GM12878 (cell line): ENCODE measurements at regions not wholly inside any gene's neighbourhood (a gene's known extent, or its start where the extent isn't known, plus 50 kb on each side); places are given as distances from the start of the nearest gene placed in this dataset.

ENCODE experiments used
- ATAC-seq: fragments of 200-7000 bp; cut with Tn5 transposase; 3 replicates; pipeline ENCODE4 v1.9.1; 2020; ENCODE audit warnings: mild to moderate bottlenecking, moderate library complexity
- BruUV-seq: library from RNA; stranded (reverse); fragments of 400-500 nt; replicated peaks from 2 replicates; lab custom pipeline; 2021; lab: Mats Ljungman, UMichigan
- CTCF ChIA-PET: fragments of 300-600 bp; sonication (Branson Sonifier 250); formaldehyde crosslinking; extraction: SDS; loops from one replicate; lab custom pipeline; 2021; ENCODE audit warnings: inconsistent platforms; lab: Yijun Ruan, JAX
- POLR2A ChIA-PET: fragments of 350-600 bp; formaldehyde crosslinking; extraction: SDS; loops from one replicate; lab custom pipeline; 2021; ENCODE audit warnings: inconsistent platforms; lab: Charles Lee
- RAD21 ChIA-PET: fragments of 300-600 bp; sonication (Branson Sonifier 250); formaldehyde crosslinking; loops from one replicate; lab custom pipeline; 2023; ENCODE audit warnings: antibody characterized with exemption; ENCODE audit not compliant: unreplicated experiment; lab: Charles Lee
- SMC1A ChIA-PET: fragments of 300-600 bp; sonication (Branson Sonifier 250); formaldehyde crosslinking; loops from one replicate; lab custom pipeline; 2023; ENCODE audit not compliant: unreplicated experiment, uncharacterized antibody; lab: Charles Lee
- DNase-seq: peaks from one replicate; pipeline ENCODE4 v3.0.0-alpha.2; 2011; ENCODE audit warnings: low read depth, low spot score
- FAIRE-seq: peaks from 3 replicates; lab custom pipeline; 2011; peaks lifted over from hg19 to GRCh38; lab: Jason Lieb, UNC
- H2AFZ ChIP-seq: 2 replicates; pipeline ENCODE4 v1.6.0; 2011; ENCODE audit warnings: low read depth, low read length, control low read depth; ENCODE audit not compliant: control insufficient read depth
- H3K27ac ChIP-seq: 2 replicates; pipeline ENCODE4 v1.5.1; 2011; ENCODE audit warnings: control low read depth; ENCODE audit not compliant: control insufficient read depth, insufficient read depth
- H3K27me3 ChIP-seq, 2 experiments: replicated peaks in 1 of 2; 2 replicates each; pipeline versions ENCODE4 v1.6.0 to v1.6.1; 2011; ENCODE audit warnings: low read length in 1 of 2; ENCODE audit not compliant: control insufficient read depth in 2 of 2, insufficient read depth in 2 of 2
- H3K36me3 ChIP-seq, 2 experiments: 2 replicates each; pipeline ENCODE4 v1.5.1; 2011; ENCODE audit warnings: low read length in 1 of 2; ENCODE audit not compliant: control insufficient read depth in 2 of 2, insufficient read depth in 2 of 2
- H3K4me1 ChIP-seq: 2 replicates; pipeline ENCODE4 v1.6.1; 2011; ENCODE audit warnings: mild to moderate bottlenecking, low read length, moderate library complexity, mixed read lengths; ENCODE audit not compliant: control insufficient read depth, insufficient read depth
- H3K4me2 ChIP-seq: 2 replicates; pipeline ENCODE4 v1.6.0; 2011; ENCODE audit warnings: control low read depth; ENCODE audit not compliant: control insufficient read depth, insufficient read depth
- H3K4me3 ChIP-seq: fragments of 200-600 bp; sonication (generic); 2 replicates; pipeline ENCODE4 v1.5.1; 2016
- H3K79me2 ChIP-seq: 2 replicates; pipeline ENCODE4 v1.6.0; 2011; ENCODE audit warnings: low read length; ENCODE audit not compliant: control insufficient read depth, insufficient read depth
- H3K9ac ChIP-seq: 2 replicates; pipeline ENCODE4 v1.8.0; 2011; ENCODE audit warnings: low read length, control low read depth, mixed read lengths; ENCODE audit not compliant: control insufficient read depth, insufficient read depth
- H3K9me3 ChIP-seq: replicated peaks from 3 replicates; pipeline ENCODE4 v1.5.1; 2011; ENCODE audit warnings: mild to moderate bottlenecking, low read length; ENCODE audit not compliant: control insufficient read depth, insufficient read depth
- H4K20me1 ChIP-seq: 2 replicates; pipeline ENCODE4 v1.6.0; 2011; ENCODE audit not compliant: control insufficient read depth, insufficient read depth
- BRCA1 ChIP-seq: IDR thresholded peaks from 2 replicates; pipeline ENCODE4 v1.6.1; 2011; ENCODE audit warnings: low read depth, low read length, improper control_type of control experiment
- CEBPB ChIP-seq, 2 experiments: fragments of 150-350 bp in 1 of 2; IDR thresholded peaks; 2 replicates each; pipeline ENCODE4 v1.6.1; 2012 to 2014; ENCODE audit warnings: low read depth in 2 of 2, low read length in 2 of 2, borderline replicate concordance in 1 of 2, inconsistent platforms in 1 of 2
- JUNB ChIP-seq: IDR thresholded peaks from 2 replicates; pipeline ENCODE4 v1.6.1; 2016; ENCODE audit warnings: antibody characterized with exemption, mild to moderate bottlenecking
- MEF2A ChIP-seq: IDR thresholded peaks from 2 replicates; pipeline ENCODE4 v1.6.1; 2011; ENCODE audit warnings: low read depth, mild to moderate bottlenecking, low read length, moderate library complexity; ENCODE audit not compliant: insufficient read depth
- MXI1 ChIP-seq: fragments of 150-350 bp; IDR thresholded peaks from 2 replicates; pipeline ENCODE4 v1.6.1; 2011; ENCODE audit warnings: low read depth, mild to moderate bottlenecking, inconsistent platforms, low read length, improper control_type of control experiment
- POLR2AphosphoS5 ChIP-seq: IDR thresholded peaks from 2 replicates; pipeline ENCODE4 v1.6.1; 2011; ENCODE audit warnings: mild to moderate bottlenecking, low read length, inconsistent platforms
- WGBS: methylation state at CpG from one replicate; pipeline ENCODE4 v1.1.6; 2016; ENCODE audit warnings: low lambda C conversion rate; ENCODE audit not compliant: insufficient replicate concordance, insufficient coverage; ENCODE audit errors: missing lambda C conversion rate; 5-methylcytosine and 5-hydroxymethylcytosine counted together
- in situ Hi-C: fragments of 300-500 bp; cut with MboI; formaldehyde crosslinking; loops from 9 replicates; pipeline ENCODE4 v1.14.3; 2018; ENCODE audit warnings: mixed read lengths
- intact Hi-C: fragments of 100-400 bp; cut with micrococcal nuclease; formaldehyde crosslinking; loops from one replicate; pipeline ENCODE4 v1.14.2; 2022; ENCODE audit not compliant: unreplicated experiment
- TF ChIP-seq, protein P1 (sequence below): IDR thresholded peaks from 2 replicates; pipeline ENCODE4 v1.6.1; 2012; ENCODE audit warnings: low read length, inconsistent platforms
- TF ChIP-seq, protein P2 (sequence below): fragments of 450-650 bp; formaldehyde crosslinking; IDR thresholded peaks from 2 replicates; pipeline ENCODE4 v1.4.0; 2020; ENCODE audit warnings: mild to moderate bottlenecking, moderate library complexity

DNA sequence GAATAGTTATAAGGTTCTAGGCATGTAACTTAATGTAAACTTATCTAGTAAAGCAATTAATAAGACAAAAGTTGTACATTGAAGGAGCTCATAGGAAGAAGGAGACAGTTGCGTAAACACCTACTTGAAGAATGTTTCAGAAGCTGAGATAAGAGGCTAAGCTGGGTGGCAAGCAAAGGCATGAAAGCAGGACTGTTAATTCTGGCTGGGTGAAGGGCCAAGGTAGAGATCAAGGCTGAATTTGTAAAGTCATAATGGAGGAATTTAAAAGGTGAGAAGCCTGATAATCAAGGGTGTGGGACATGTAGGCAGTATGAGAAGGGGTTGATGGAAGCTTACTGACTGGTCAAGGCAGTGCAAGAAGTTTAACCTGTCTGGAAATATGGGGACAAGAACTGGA is 80.4 kb upstream of the TGFBR2 start:
- H3K36me3 ChIP-seq: no peaks in the 10 kb centered on the region
- no peak for ATAC-seq
- intact Hi-C loops: no loop called here

More for the DNA sequence above, 80.4 kb upstream of the TGFBR2 start:
- H3K27me3 ChIP-seq: no peaks in the 10 kb centered on the region
- DNase-seq (no peak), FAIRE-seq (no peak)
- H3K9ac ChIP-seq: no peak overlapping the region
- no TSS peak for BruUV-seq
- ChIA-PET POLR2A (no interaction called here), CTCF (no interaction called here), SMC1A (interaction anchor here (0.6 kb wide), 1 partner anchor 176 kb away, joined by 3 read pairs; no protein-coding TSS in a partner anchor), RAD21 (no interaction called here)
- in situ Hi-C loops: no loop called here
- H3K27ac ChIP-seq: no peak overlapping the region
- no peaks in the 10 kb centered on the region for H3K4me1 ChIP-seq
- H2AFZ ChIP-seq: no peak overlapping the region
- H3K79me2 ChIP-seq: no peaks in the 10 kb centered on the region
- TF ChIP-seq, protein P1, sequence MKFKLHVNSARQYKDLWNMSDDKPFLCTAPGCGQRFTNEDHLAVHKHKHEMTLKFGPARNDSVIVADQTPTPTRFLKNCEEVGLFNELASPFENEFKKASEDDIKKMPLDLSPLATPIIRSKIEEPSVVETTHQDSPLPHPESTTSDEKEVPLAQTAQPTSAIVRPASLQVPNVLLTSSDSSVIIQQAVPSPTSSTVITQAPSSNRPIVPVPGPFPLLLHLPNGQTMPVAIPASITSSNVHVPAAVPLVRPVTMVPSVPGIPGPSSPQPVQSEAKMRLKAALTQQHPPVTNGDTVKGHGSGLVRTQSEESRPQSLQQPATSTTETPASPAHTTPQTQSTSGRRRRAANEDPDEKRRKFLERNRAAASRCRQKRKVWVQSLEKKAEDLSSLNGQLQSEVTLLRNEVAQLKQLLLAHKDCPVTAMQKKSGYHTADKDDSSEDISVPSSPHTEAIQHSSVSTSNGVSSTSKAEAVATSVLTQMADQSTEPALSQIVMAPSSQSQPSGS: no peak
- no peak for TF ChIP-seq BRCA1
- no peak for TF ChIP-seq MEF2A
- TF ChIP-seq, protein P2, sequence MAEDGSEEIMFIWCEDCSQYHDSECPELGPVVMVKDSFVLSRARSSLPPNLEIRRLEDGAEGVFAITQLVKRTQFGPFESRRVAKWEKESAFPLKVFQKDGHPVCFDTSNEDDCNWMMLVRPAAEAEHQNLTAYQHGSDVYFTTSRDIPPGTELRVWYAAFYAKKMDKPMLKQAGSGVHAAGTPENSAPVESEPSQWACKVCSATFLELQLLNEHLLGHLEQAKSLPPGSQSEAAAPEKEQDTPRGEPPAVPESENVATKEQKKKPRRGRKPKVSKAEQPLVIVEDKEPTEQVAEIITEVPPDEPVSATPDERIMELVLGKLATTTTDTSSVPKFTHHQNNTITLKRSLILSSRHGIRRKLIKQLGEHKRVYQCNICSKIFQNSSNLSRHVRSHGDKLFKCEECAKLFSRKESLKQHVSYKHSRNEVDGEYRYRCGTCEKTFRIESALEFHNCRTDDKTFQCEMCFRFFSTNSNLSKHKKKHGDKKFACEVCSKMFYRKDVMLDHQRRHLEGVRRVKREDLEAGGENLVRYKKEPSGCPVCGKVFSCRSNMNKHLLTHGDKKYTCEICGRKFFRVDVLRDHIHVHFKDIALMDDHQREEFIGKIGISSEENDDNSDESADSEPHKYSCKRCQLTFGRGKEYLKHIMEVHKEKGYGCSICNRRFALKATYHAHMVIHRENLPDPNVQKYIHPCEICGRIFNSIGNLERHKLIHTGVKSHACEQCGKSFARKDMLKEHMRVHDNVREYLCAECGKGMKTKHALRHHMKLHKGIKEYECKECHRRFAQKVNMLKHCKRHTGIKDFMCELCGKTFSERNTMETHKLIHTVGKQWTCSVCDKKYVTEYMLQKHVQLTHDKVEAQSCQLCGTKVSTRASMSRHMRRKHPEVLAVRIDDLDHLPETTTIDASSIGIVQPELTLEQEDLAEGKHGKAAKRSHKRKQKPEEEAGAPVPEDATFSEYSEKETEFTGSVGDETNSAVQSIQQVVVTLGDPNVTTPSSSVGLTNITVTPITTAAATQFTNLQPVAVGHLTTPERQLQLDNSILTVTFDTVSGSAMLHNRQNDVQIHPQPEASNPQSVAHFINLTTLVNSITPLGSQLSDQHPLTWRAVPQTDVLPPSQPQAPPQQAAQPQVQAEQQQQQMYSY (CRISPR knock-in tag): no peak
- no peak for TF ChIP-seq POLR2AphosphoS5
- TF ChIP-seq CEBPB (IDR thresholded peaks at IDR 0.05; ENCODE audit: borderline replicate concordance in 1 of 2, low read depth in 2 of 2, low read length in 2 of 2): no peak
- no peak for TF ChIP-seq MXI1
- no peak for TF ChIP-seq JUNB
- no peak overlapping the region for H3K4me3 ChIP-seq
- no peak overlapping the region for H3K4me2 ChIP-seq
- no peaks in the 10 kb centered on the region for H4K20me1 ChIP-seq
- no peaks in the 10 kb centered on the region for H3K9me3 ChIP-seq
- WGBS: 88% methylated on average over 1 of the region's 1 CpG
